ENCODE measurements at regions not wholly inside any gene's neighbourhood (a gene's known extent, or its start where the extent isn't known, plus 50 kb on each side); places are given as distances from the start of the nearest gene placed in this dataset.

DNA sequence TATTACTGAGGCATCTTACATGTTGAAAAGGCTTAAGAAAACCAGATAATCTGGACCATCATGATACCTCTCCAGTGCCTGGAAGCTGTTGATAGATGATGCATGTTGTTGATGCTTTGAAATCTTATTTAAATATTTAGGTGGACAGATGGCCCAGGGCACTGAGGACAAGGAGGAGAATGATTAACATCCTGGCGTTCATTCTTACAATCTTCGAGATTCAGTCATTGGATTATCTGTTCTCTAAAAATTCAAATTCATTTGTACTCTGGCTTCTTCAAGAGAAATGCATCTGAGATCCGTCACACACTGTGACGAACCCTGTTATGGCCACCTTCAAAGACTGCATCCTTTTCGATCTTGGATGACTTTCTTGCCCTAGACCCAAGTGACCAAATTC lies 121.3 kb upstream of the IGF1 start:
- Histone ChIP-seq H3K27me3 (replicated peaks) (no peaks in the 10 kb centered on the region), H3K27ac (no peak overlapping the region), H3K4me3 (ENCODE audit: low read depth, low read length) (no peak overlapping the region), H3K36me3 (replicated peaks) (no peaks in the 10 kb centered on the region)
- TF ChIP-seq, protein P1, sequence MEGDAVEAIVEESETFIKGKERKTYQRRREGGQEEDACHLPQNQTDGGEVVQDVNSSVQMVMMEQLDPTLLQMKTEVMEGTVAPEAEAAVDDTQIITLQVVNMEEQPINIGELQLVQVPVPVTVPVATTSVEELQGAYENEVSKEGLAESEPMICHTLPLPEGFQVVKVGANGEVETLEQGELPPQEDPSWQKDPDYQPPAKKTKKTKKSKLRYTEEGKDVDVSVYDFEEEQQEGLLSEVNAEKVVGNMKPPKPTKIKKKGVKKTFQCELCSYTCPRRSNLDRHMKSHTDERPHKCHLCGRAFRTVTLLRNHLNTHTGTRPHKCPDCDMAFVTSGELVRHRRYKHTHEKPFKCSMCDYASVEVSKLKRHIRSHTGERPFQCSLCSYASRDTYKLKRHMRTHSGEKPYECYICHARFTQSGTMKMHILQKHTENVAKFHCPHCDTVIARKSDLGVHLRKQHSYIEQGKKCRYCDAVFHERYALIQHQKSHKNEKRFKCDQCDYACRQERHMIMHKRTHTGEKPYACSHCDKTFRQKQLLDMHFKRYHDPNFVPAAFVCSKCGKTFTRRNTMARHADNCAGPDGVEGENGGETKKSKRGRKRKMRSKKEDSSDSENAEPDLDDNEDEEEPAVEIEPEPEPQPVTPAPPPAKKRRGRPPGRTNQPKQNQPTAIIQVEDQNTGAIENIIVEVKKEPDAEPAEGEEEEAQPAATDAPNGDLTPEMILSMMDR (IDR thresholded peaks at IDR 0.05; ENCODE audit: low read depth, low read length, missing control alignments): no peak
- in situ Hi-C loops (cut with HindIII; ENCODE audit: low pct_ligation_motif_present, low sequenced_read_pairs): no loop called here
- DNase-seq: no peak

DNA sequence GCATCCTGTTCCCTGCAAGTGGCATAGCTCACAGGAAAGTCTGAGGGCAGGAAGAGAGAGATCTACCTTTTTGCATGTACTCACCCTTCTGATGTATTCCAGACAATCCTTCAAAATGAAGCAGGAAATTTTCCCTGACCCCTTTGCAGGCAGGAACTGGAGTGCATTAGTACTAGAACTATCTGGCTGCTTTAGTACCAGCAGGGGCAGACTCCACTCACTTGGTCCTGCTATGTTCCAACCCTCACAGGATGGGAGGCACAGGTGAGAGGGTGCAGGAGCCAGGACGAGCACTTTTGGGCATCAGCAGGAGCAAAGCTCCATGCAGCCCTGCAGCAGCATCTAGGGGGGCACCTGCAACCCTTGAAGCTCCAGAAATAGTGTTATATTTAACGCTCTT lies 116.3 kb upstream of the IGF1 start:
- no peak overlapping the region for H3K27ac ChIP-seq
- TF ChIP-seq, protein P1 (IDR thresholded peaks at IDR 0.05; ENCODE audit: low read depth, low read length, missing control alignments): no peak
- H3K4me3 ChIP-seq (ENCODE audit: low read depth, low read length): no peak overlapping the region
- no peaks in the 10 kb centered on the region for H3K27me3 ChIP-seq (replicated peaks)
- H3K36me3 ChIP-seq (replicated peaks): no peaks in the 10 kb centered on the region
- DNase-seq: no peak
- in situ Hi-C loops (cut with HindIII; ENCODE audit: low pct_ligation_motif_present, low sequenced_read_pairs): no loop called here

DNA sequence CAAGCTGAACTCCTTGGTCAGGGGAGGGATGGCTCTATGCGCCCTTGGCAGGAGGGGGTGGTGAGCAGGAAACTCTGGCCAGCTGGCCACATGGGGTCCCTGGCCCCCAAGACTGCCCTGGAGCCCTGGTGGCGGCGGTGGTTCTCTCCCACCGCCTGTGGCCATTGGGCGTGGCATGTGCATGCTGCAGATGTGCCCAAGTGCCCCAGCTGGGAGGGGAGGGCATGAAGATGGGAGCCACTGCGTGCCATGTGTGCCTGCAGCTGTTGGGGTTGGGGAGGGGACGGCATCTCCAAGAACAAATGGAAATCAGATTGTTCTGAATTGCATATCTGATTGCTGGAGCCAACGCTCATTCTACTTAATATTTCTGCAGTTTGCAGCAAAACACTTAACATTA lies 115.7 kb upstream of the IGF1 start:
- Histone ChIP-seq H3K36me3 (replicated peaks) (no peaks in the 10 kb centered on the region), H3K4me3 (ENCODE audit: low read depth, low read length) (no peak overlapping the region), H3K27me3 (replicated peaks) (no peaks in the 10 kb centered on the region), H3K27ac (no peak overlapping the region)
- in situ Hi-C loops (cut with HindIII; ENCODE audit: low pct_ligation_motif_present, low sequenced_read_pairs): no loop called here
- TF ChIP-seq, protein P1 (IDR thresholded peaks at IDR 0.05; ENCODE audit: low read depth, low read length, missing control alignments): no peak
- no peak for DNase-seq

DNA sequence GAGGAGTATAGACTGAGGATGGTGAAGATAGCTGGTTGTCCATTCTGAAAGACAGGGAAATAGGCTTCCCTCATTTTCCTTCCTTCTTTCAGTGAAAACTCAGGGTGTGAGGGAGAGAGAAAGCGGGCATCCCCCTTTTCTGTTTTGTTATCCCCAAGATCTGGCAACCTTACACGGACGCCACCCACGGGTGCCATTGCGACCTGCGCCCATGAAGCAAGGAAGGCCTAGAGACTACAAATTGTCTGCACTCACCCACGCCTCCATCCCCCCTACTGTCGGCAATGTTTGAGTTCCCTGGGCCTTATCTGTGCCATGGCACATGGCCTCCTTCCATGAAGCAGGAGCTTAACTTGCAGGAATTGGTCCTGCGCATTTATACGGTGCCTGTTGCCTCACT lies 115.0 kb upstream of the IGF1 start:
- TF ChIP-seq, protein P1 (IDR thresholded peaks at IDR 0.05; ENCODE audit: low read depth, low read length, missing control alignments): no peak
- in situ Hi-C loops (cut with HindIII; ENCODE audit: low pct_ligation_motif_present, low sequenced_read_pairs): no loop called here

DNA sequence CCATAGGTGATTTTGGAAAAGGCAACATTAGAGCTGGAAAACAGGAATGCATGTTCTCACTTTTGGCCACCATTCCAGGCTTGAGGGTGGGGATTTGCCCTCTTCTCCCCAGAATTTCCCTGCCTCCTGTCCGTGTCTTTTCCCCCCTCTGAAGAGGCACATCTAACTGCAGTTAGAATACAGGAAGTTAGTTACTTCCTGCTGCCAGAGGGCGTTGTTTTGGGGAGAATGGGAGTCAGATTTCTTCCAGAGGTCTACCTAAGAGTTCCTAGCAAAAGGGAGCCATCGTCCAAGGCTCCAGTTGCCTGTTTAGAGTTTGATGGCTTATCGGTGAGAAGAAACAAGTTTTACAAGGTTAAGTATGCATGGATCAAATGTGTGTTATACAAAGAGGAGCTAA lies 112.8 kb upstream of the IGF1 start:
- no peak overlapping the region for H3K27ac ChIP-seq
- no peak for DNase-seq
- no peaks in the 10 kb centered on the region for H3K27me3 ChIP-seq (replicated peaks)
- TF ChIP-seq, protein P1 (IDR thresholded peaks at IDR 0.05; ENCODE audit: low read depth, low read length, missing control alignments): no peak
- in situ Hi-C loops (cut with HindIII; ENCODE audit: low pct_ligation_motif_present, low sequenced_read_pairs): no loop called here
- H3K4me3 ChIP-seq (ENCODE audit: low read depth, low read length): no peak overlapping the region
- H3K36me3 ChIP-seq (replicated peaks): no peaks in the 10 kb centered on the region

More for the DNA sequence above, 115.0 kb upstream of the IGF1 start:
- Histone ChIP-seq H3K27ac (no peak overlapping the region), H3K36me3 (replicated peaks) (no peaks in the 10 kb centered on the region), H3K27me3 (replicated peaks) (no peaks in the 10 kb centered on the region), H3K4me3 (ENCODE audit: low read depth, low read length) (no peak overlapping the region)
- DNase-seq: no peak

DNA sequence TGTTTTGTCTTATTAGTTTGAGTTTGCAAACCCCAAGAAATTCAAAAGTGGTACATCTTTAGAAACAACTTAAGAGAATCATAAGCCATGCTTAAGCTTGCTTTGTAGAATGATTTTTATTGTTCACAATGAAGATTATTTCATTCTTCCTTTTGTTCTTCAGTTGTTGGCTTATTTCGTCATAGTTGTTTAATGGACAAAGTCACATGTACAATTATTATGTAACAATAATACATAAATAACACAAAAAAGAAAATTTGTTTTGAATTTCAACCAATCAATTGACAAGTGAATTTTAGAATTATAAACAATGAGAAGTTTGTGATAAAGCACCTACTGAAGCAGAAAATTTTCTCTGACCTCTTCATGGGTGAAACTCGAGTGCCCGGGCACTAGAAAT lies 111.8 kb upstream of the IGF1 start:
- Histone ChIP-seq H3K4me3 (ENCODE audit: low read depth, low read length) (no peak overlapping the region), H3K36me3 (replicated peaks) (no peaks in the 10 kb centered on the region), H3K27ac (no peak overlapping the region), H3K27me3 (replicated peaks) (no peaks in the 10 kb centered on the region)
- no peak for DNase-seq
- TF ChIP-seq, protein P1 (IDR thresholded peaks at IDR 0.05; ENCODE audit: low read depth, low read length, missing control alignments): no peak
- in situ Hi-C loops (cut with HindIII; ENCODE audit: low pct_ligation_motif_present, low sequenced_read_pairs): no loop called here

Data from brain microvascular endothelial cell (primary cell).